Body of pancreas (tissue), 4 donors: ENCODE measurements at regions not wholly inside any gene's neighbourhood (a gene's known extent, or its start where the extent isn't known, plus 50 kb on each side); places are given as distances from the start of the nearest gene placed in this dataset.

ENCODE experiments used
- ATAC-seq: fragments of 150-250 bp; one replicate; pipeline ENCODE4 v1.9.1; 2016
- DNase-seq, 4 donors: peaks; one replicate each; pipeline ENCODE4 v3.0.0-alpha.2; 2019
- H3K27ac ChIP-seq, 4 donors: fragments of 200-600 bp; sonication (generic); 1 replicate in 3 of 4; 2 replicates in 1 of 4; pipeline versions ENCODE4 v1.5.1 to v1.6.1; 2016 to 2019; ENCODE audit warnings: mild to moderate bottlenecking in 1 of 4, mixed read lengths in 1 of 4, moderate library complexity in 1 of 4
- H3K27me3 ChIP-seq, 2 donors: fragments of 200-600 bp; sonication (generic); one replicate each; pipeline ENCODE4 v1.6.0; 2016; ENCODE audit warnings: mild to moderate bottlenecking in 1 of 2
- H3K36me3 ChIP-seq, 2 donors: fragments of 200-600 bp; sonication (generic); replicated peaks in 1 of 2; 2 replicates each; pipeline ENCODE4 v1.5.1; 2016; ENCODE audit warnings: low read depth in 2 of 2; ENCODE audit not compliant: insufficient read depth in 1 of 2
- H3K4me1 ChIP-seq: fragments of 200-600 bp; sonication (generic); one replicate; pipeline ENCODE4 v1.6.0; 2016
- H3K4me3 ChIP-seq, 2 donors: fragments of 200-600 bp; sonication (generic); 1 replicate in 1 of 2; 2 replicates in 1 of 2; pipeline ENCODE4 v1.5.1; 2016 to 2019
- H3K9me3 ChIP-seq, 3 donors: fragments of 200-600 bp; sonication (generic); 1 replicate in 2 of 3; 2 replicates in 1 of 3; pipeline ENCODE4 v1.5.1; 2016
- POLR2A ChIP-seq, 3 donors: fragments of 450-650 bp; IDR thresholded peaks; one replicate each; pipeline ENCODE4 v1.6.1; 2016; ENCODE audit warnings: antibody characterized with exemption in 3 of 3, mild to moderate bottlenecking in 2 of 3
- WGBS, 2 donors: methylation state at CpG; one replicate each; pipeline ENCODE4 v1.1.5; 2017; 5-methylcytosine and 5-hydroxymethylcytosine counted together
- intact Hi-C: fragments of 100-400 bp; cut with DNase I; formaldehyde crosslinking; loops from one replicate; pipeline ENCODE4 v1.15.1; 2023
- TF ChIP-seq, protein P1 (sequence below), 7 experiments: fragments of 450-650 bp in 4 of 7; fragments of 200-600 bp in 3 of 7; sonication (generic) in 3 of 7; IDR thresholded peaks; one replicate each; pipeline ENCODE4 v1.5.1; 2016 to 2019; ENCODE audit warnings: antibody characterized with exemption in 7 of 7

DNA sequence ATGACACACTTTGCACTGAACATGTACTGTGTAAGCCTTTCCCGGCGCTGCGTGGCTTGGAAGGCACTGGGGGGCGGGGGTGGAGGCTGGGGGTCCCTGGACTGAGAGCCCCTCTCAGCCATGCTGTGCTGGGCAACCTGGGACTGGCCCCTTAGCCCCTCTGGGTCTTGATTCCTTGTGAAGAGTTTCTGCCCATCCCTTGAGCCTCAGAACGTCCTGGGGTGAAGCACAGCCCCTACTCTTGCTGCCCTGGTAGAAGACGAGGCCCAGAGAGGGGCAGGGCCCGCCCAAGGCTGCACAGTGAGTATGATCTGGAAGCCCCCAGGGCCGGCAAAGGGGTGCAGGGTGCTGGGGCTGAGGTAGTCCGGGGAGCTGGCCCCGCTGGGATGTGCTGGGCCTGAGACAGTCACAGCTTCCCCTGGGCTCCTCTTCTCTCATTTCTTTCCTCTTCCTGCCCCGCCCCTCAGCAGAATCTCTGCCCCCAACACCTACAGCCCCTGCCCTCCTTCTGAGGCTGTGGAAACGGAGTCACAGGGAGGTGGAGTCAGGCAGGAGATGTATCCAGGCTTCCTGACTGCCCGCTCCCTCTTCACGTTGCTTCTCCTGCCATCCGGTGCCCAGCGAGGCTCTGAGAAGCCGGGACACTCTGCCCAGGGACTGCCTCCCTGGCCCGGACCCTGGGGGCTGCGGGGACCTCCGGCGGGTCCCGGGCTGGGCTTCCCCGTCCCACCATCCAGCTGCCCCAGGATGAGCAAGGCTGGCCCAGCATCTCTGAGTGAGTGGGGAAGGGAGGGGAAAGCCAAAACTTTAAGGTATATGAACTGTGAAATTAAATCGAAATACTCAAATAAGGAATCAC, 60.5 kb downstream of the UNCX start:
- intact Hi-C loops = no loop called here
- 41 to 42% methylated on average over 17 to 21 of the region's 24 CpGs for WGBS, 2 donors
- H3K27me3 ChIP-seq = peaks cover 0 to 7% of the 10 kb centered on the region in 2 donors

DNA sequence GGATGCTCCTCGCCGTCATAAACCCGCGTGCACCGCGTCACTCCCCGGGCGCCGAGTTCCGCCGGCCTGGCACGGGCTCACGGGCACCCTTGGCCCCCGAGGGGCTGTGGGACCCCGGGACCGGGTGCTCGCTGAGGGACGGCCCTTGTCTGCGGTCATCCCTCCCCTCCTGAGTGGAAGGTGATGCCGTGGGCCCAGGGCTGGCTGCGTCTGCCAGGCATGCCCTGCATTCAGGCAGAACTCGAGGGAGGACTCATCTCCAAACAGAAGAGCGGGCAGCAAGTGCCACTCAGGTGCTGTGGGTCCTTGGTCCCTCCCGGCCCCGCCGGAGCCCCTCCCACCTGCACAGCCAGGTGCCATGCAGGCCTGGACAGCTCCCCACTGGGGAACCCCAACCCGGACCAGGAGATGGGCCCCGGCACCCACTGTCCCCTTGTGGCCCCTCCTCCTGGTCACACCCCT, 61.3 kb downstream of the UNCX start:
- 71 to 73% methylated on average over 16 to 25 of the region's 28 CpGs for WGBS, 2 donors
- intact Hi-C loops = no loop called here
- H3K36me3 ChIP-seq = no peaks in the 10 kb centered on the region
- TF ChIP-seq, protein P1, sequence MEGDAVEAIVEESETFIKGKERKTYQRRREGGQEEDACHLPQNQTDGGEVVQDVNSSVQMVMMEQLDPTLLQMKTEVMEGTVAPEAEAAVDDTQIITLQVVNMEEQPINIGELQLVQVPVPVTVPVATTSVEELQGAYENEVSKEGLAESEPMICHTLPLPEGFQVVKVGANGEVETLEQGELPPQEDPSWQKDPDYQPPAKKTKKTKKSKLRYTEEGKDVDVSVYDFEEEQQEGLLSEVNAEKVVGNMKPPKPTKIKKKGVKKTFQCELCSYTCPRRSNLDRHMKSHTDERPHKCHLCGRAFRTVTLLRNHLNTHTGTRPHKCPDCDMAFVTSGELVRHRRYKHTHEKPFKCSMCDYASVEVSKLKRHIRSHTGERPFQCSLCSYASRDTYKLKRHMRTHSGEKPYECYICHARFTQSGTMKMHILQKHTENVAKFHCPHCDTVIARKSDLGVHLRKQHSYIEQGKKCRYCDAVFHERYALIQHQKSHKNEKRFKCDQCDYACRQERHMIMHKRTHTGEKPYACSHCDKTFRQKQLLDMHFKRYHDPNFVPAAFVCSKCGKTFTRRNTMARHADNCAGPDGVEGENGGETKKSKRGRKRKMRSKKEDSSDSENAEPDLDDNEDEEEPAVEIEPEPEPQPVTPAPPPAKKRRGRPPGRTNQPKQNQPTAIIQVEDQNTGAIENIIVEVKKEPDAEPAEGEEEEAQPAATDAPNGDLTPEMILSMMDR (IDR thresholded peaks at IDR 0.05) = no peak
- TF ChIP-seq POLR2A (IDR thresholded peaks at IDR 0.05) = no peak
- no peak for DNase-seq
- H3K27ac ChIP-seq = no peak overlapping the region
- peaks cover 11% of the 10 kb centered on the region for H3K4me1 ChIP-seq
- no peak for ATAC-seq
- no peaks in the 10 kb centered on the region for H3K9me3 ChIP-seq
- no peak overlapping the region for H3K4me3 ChIP-seq
- peaks cover 0 to 3% of the 10 kb centered on the region in 2 donors for H3K27me3 ChIP-seq

More for the DNA sequence above, 60.5 kb downstream of the UNCX start:
- no peak overlapping the region for H3K4me3 ChIP-seq
- no peaks in the 10 kb centered on the region for H3K36me3 ChIP-seq
- DNase-seq (no peak), ATAC-seq (no peak)
- peaks cover 11% of the 10 kb centered on the region for H3K4me1 ChIP-seq
- TF ChIP-seq, protein P1 (IDR thresholded peaks at IDR 0.05) = no peak
- TF ChIP-seq POLR2A (IDR thresholded peaks at IDR 0.05) = no peak
- no peaks in the 10 kb centered on the region for H3K9me3 ChIP-seq
- H3K27ac ChIP-seq = no peak overlapping the region

- no peaks in the 10 kb centered on the region for H3K4me1 ChIP-seq
- 81% methylated on average over 13 of the region's 13 CpGs; no CpG with 5 or more reads in 1 of the 2 donors for WGBS, 2 donors
- TF ChIP-seq, protein P1 (IDR thresholded peaks at IDR 0.05) = no peak
- TF ChIP-seq POLR2A (IDR thresholded peaks at IDR 0.05) = no peak
- intact Hi-C loops = no loop called here
- no peak overlapping the region for H3K27ac ChIP-seq
- H3K9me3 ChIP-seq = no peaks in the 10 kb centered on the region
- no peak overlapping the region for H3K4me3 ChIP-seq
- H3K36me3 ChIP-seq = no peaks in the 10 kb centered on the region
- no peak for ATAC-seq
- DNase-seq = no peak
- H3K27me3 ChIP-seq = no peaks in the 10 kb centered on the region
These were observed 63.2 kb downstream of the UNCX start for GRCh38 chr7:1295776-1296355.

DNA sequence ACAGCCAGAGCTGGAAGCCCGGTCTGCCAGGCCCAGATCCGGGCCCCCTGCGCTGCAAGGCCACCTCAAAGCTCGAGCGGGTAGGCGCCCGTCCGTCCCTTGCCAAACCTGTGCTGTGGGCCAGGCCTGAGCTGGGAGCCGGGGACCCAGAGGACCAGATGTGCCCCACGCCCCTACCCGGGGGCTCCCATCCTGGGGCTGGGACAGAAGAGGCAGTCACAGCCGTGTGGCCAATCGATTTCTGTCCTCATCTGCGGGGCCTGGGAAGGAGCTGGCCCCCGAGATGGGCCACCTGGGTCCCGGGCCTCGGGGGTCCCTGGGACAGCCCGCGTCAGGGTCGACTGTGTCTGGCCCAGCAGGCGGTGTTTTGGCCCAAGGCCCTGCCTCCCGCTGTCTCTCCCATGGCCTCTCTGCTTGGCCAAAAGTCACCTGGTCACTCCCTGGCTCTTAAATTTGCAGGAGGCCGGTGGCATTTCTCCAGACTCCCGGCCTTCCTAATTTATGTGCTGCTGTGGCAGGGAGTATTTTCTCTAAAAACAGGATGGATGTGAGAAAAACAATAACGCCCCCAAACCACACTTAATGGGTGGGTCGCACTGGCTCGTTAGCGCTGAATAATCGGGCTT, 63.8 kb downstream of the UNCX start:
- H3K4me1 ChIP-seq = no peaks in the 10 kb centered on the region
- no peak for TF ChIP-seq POLR2A (IDR thresholded peaks at IDR 0.05)
- TF ChIP-seq, protein P1 (IDR thresholded peaks at IDR 0.05) = no peak
- H3K36me3 ChIP-seq = no peaks in the 10 kb centered on the region
- no peaks in the 10 kb centered on the region for H3K27me3 ChIP-seq
- H3K4me3 ChIP-seq = no peak overlapping the region
- intact Hi-C loops = no loop called here
- no peak for ATAC-seq
- H3K27ac ChIP-seq = no peak overlapping the region
- no peak for DNase-seq
- no peaks in the 10 kb centered on the region for H3K9me3 ChIP-seq
- 13 to 34% methylated on average over 7 to 27 of the region's 29 CpGs for WGBS, 2 donors
